Activated naive CD8-positive, alpha-beta T cell (primary cell): ENCODE measurements at regions not wholly inside any gene's neighbourhood (a gene's known extent, or its start where the extent isn't known, plus 50 kb on each side); places are given as distances from the start of the nearest gene placed in this dataset.

ENCODE experiments used
- H3K27ac Mint-ChIP-seq: one replicate; pipeline ENCODE4 v1.8.0; 2021; ENCODE audit warnings: mixed read lengths
- H3K27me3 Mint-ChIP-seq: one replicate; pipeline ENCODE4 v1.8.0; 2021; ENCODE audit warnings: mixed read lengths
- H3K36me3 Mint-ChIP-seq: one replicate; pipeline ENCODE4 v1.8.0; 2021; ENCODE audit warnings: mixed read lengths
- H3K4me1 Mint-ChIP-seq: one replicate; pipeline ENCODE4 v1.8.0; 2021; ENCODE audit warnings: low read depth, mixed read lengths
- H3K4me3 Mint-ChIP-seq: one replicate; pipeline ENCODE4 v1.8.0; 2021; ENCODE audit warnings: mild to moderate bottlenecking, mixed read lengths
- H3K9me3 Mint-ChIP-seq: one replicate; pipeline ENCODE4 v1.8.0; 2021; ENCODE audit warnings: low read depth, mixed read lengths

DNA sequence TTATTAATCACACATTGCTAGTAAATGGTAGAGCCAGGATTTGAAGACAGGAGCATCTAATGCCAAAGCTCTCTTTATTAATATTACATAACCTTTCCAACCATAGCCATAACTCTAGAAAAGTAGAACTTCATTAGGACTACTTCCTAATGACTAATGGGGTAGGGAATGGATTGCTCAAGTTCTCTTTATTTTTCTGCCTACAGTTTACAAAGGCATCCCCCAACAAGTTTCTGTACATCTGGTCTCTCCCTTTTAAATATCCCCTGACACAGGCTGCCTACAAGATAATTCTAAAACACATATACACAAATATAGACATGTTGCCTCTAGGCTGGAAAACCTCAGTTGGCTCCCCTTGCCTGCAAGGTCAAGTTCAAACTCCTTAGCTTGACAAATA, 534.9 kb downstream of the SOX6 start:
- Mint-ChIP-seq H3K4me3 (no peak overlapping the region), H3K36me3 (no peaks in the 10 kb centered on the region), H3K4me1 (no peaks in the 10 kb centered on the region), H3K9me3 (no peaks in the 10 kb centered on the region), H3K27ac (no peak overlapping the region), H3K27me3 (peaks cover 13% of the 10 kb centered on the region)

DNA sequence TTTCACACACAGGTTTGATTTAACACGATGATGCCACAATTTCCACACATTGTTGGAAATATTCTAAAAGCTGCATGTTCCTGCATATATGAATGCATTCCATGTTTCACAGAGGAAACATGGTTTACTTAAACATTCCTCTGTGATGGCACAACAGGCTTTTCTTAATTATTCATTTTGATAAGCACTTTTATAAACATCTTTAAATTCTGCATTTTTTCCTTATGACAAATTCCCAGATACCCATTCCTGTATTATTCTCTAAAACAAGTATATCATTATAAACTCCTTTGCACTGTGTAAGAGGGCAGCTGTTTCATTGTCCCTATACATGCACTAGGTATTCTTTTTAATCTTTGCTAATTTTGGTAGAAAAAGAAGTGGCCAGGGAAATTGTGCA, 532.3 kb downstream of the SOX6 start:
- Mint-ChIP-seq H3K36me3 (no peaks in the 10 kb centered on the region), H3K27me3 (peaks cover 10% of the 10 kb centered on the region), H3K9me3 (no peaks in the 10 kb centered on the region), H3K4me1 (no peaks in the 10 kb centered on the region), H3K27ac (no peak overlapping the region), H3K4me3 (no peak overlapping the region)

DNA sequence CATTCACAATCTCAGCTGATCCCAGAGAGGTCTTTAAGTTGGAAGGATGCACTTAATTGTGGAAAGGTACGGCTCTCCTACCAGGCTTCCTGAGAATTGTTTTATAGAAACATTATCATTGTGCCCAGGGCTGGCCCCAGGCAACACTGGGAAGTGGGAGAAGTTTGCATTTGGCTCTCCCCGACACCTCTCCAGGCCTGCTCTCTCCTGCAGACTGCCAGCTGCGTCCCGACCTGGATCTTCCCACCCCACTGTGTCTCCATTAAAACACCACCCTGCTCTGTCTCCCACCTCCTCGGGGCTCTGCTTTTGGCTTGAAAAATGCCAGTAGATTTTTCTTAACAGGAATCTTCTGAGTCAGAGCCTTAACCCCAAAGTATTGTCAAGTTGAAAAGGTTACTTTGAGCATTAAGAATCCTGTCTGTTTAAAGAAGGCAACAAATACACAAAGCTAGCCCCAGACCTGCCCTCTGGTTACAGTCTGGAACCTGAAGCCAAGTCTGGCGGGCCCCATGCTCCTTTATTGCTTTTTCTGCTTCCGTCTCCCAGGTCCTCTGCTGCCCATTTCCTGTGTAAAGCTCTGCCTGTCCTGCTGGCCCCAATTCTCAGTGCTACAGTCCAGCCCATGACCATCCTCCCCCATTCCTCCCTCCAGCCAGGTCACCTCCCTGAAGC, 530.2 kb downstream of the SOX6 start:
- no peaks in the 10 kb centered on the region for H3K4me1 Mint-ChIP-seq
- no peak overlapping the region for H3K27ac Mint-ChIP-seq
- no peaks in the 10 kb centered on the region for H3K9me3 Mint-ChIP-seq
- no peak overlapping the region for H3K4me3 Mint-ChIP-seq
- H3K27me3 Mint-ChIP-seq: peaks cover 4% of the 10 kb centered on the region
- H3K36me3 Mint-ChIP-seq: no peaks in the 10 kb centered on the region

DNA sequence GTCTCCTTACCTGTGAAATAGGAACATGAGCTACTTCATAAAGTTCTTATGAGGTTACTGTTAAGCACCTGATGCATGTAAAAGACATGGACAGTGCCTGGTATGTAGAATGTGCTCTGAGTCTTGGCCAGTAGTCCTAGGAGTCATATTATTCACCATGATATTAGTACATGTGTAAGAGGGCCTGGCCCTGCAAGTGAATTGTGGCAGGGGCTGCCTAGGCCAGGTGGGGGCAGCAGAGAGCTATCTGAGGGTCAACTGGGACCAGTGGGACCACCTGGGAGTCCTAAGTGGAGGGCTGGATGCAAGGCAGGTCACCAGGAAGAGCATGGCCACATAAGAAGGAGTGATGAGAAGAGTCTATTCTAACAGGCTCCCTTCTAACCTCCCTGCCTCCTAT, 529.5 kb downstream of the SOX6 start:
- Mint-ChIP-seq H3K27me3 (peaks cover 4% of the 10 kb centered on the region), H3K4me1 (no peaks in the 10 kb centered on the region), H3K36me3 (no peaks in the 10 kb centered on the region), H3K9me3 (no peaks in the 10 kb centered on the region), H3K4me3 (no peak overlapping the region), H3K27ac (no peak overlapping the region)

DNA sequence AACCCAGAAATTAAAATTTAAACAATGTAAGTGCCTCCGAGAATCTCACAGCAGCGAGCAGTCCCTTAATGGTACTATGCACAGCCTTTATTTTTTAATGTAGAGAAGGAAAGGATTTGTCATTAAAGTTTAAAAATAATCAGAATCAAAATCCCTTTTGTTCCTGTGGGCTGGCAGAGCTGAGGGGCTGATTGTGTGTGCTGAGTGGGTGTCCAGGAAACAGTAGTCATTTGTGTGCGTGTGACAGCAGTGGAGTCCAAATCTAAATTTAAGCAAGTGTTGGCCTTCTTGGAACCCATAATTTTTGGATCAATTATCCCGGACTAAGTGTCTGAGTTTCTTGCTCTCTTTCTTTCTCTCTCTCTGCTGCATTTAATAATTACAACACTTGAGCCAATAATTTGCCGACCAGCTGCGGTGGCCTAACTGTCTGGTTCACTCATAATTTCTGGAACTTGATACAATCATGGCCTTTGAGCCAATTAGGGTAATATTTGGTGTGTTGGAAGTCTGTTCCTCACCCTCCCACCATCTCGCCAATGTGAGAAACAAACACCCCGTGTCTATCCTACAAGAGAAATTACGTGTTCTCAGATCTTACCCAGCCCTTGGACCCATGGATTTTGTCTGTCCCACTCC, 528.0 kb downstream of the SOX6 start:
- no peaks in the 10 kb centered on the region for H3K4me1 Mint-ChIP-seq
- no peak overlapping the region for H3K4me3 Mint-ChIP-seq
- H3K27me3 Mint-ChIP-seq: peaks cover 4% of the 10 kb centered on the region
- no peak overlapping the region for H3K27ac Mint-ChIP-seq
- H3K36me3 Mint-ChIP-seq: no peaks in the 10 kb centered on the region
- no peaks in the 10 kb centered on the region for H3K9me3 Mint-ChIP-seq

DNA sequence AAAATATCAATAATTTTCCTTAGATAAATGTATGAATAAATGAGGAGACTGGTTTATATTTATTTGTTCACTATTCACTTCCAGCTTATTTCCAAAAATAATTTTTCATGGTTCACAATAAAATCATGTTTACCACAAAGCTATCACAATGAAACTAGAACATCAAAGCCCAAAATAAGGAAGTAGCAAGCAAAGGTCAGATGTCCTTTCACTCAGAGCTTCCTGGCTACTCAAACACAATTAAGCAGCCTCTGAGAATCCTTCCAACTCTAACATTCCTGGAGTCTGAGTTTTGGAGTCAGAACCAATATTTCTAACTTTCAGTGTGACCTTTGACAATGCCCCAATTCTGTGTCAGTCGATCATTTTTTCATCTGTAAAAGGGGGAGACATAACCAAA, 527.0 kb downstream of the SOX6 start:
- Mint-ChIP-seq H3K27ac (no peak overlapping the region), H3K9me3 (no peaks in the 10 kb centered on the region), H3K4me3 (no peak overlapping the region), H3K27me3 (peaks cover 4% of the 10 kb centered on the region), H3K4me1 (no peaks in the 10 kb centered on the region), H3K36me3 (no peaks in the 10 kb centered on the region)

DNA sequence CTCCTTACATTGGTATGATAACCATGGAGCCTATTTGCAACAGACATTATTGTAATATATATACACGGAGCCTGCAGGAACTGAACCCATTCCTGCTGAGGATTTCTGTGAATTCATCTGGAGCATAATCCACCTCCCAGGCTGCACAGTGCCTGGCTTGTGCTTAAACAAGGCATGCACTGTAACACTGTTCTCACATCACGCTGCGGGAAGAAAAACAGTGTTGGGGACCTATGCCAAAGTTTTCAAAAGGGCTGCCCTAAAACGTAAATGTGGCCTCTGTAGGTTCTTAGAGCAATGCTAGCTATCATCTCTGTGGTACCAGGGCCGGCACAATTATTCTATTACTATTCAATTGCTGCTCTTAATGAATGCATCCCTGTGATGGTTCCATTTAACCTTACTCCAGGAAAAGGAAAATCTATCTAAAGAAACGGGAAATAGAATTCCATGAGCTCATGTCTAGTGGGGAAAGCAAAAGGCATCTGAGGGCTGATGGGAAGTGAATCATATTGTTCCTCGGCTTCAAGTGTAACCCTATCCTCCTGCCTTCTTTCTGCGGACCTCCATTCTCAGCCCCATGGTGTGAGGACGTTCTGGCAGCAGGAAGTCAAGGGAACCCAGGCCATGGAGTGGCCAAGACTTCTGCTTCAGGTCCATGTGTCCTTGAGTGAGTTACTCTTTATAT, 525.5 kb downstream of the SOX6 start:
- Mint-ChIP-seq H3K4me3 (no peak overlapping the region), H3K27me3 (peaks cover 2% of the 10 kb centered on the region), H3K36me3 (no peaks in the 10 kb centered on the region), H3K27ac (no peak overlapping the region), H3K4me1 (no peaks in the 10 kb centered on the region), H3K9me3 (no peaks in the 10 kb centered on the region)

DNA sequence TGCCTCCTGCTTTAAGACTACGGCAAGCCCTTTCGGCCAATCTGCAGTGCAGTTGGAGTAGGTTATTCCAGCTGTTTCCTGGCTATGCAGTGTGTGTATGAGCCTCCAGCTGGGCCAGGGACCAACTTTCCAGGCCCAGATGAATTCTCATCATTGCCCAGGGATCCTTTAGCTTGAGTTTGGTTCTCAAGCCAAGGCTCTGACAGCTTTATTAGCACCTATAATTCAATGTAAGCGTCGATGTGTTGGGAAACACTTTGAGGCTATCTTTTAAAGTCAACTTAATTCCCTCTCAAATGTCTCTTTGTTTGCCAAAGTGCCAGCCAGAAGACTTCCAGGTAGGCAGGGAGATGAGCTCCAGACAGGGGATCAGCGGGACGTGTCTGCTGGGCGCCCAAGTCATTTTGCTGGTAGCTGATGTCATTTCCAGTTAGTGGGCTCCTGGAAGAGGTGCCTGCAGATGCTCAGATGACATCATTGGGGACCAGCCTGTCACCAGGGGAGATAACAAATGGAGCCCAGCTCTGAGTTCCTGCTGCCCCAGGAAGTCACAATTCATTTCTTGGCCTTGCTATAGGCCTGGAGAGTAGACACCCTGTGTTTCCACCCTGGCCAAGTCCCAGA, 520.4 kb downstream of the SOX6 start:
- Mint-ChIP-seq H3K4me1 (no peaks in the 10 kb centered on the region), H3K27me3 (peaks cover 2% of the 10 kb centered on the region), H3K27ac (no peak overlapping the region), H3K36me3 (no peaks in the 10 kb centered on the region), H3K4me3 (no peak overlapping the region), H3K9me3 (no peaks in the 10 kb centered on the region)

DNA sequence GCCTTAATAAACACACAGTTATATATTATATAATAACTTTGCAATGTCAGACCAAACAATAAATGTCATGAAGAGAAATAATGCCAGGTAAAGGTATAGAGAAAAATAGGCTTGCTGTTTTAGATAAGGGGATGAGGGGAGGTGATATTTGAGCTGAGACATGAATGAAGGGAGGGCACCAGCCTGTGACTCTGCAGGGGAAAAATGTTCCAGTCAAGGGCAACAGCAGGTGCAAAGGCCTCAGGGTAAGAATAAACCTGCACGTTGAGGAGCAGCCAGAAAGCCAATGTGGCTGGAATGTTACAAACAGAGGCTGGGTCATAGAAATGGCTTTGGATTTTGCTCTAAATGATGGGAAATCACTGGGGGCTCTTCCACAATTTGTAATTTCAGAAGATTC, 519.6 kb downstream of the SOX6 start:
- Mint-ChIP-seq H3K27me3 (peaks cover 2% of the 10 kb centered on the region), H3K27ac (no peak overlapping the region), H3K4me1 (no peaks in the 10 kb centered on the region), H3K36me3 (no peaks in the 10 kb centered on the region), H3K9me3 (no peaks in the 10 kb centered on the region), H3K4me3 (no peak overlapping the region)

DNA sequence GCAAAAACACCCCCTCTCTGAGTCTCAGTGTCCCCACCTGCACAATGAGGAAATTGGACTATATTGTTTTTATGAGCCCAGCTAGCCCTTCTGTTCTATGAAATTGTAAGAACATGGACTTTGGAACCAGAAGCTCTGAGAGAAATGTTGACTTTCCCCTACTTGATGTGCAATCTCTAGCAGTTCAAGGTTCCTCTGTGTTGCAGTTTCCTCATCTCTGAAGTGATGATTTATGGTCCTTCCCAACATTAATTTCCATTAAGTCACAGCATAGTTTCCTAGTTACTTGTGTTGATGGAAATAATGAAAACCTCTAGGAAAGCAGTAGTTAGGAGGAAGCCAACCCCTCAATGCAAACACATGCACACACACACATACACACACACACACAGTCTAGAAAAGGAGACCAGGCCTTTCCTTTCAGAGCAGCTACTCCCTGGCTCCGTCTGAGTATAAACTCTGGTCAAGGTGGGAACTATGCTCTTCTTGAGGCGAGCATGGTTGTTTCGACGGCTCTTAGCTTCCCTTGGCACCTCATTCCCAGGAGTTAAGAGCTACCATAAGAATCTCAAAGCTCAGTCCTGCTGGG, 518.4 kb downstream of the SOX6 start:
- no peak overlapping the region for H3K27ac Mint-ChIP-seq
- no peak overlapping the region for H3K4me3 Mint-ChIP-seq
- no peaks in the 10 kb centered on the region for H3K36me3 Mint-ChIP-seq
- no peaks in the 10 kb centered on the region for H3K9me3 Mint-ChIP-seq
- H3K4me1 Mint-ChIP-seq: no peaks in the 10 kb centered on the region
- peaks cover 2% of the 10 kb centered on the region for H3K27me3 Mint-ChIP-seq

DNA sequence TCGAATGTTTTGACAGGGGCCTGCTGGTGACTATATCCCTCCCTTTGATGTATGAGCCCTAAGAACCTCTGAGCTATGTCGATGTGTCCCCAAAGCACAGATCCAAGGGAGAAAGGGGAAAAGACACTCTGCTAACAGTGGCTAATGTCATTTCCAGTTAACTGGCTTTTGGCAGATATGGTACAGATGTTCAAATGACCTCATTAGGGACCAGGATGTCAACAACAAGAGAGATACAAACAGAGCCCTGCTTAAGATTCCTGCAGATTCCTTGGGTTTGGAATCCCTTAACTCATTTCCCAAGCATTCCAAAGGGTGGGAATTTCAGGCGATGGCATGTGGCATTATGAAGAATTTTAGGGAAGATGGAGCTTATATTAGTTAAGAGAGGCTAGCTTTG, 517.3 kb downstream of the SOX6 start:
- Mint-ChIP-seq H3K36me3 (no peaks in the 10 kb centered on the region), H3K27ac (no peak overlapping the region), H3K4me3 (no peak overlapping the region), H3K27me3 (peaks cover 2% of the 10 kb centered on the region), H3K4me1 (no peaks in the 10 kb centered on the region), H3K9me3 (no peaks in the 10 kb centered on the region)

DNA sequence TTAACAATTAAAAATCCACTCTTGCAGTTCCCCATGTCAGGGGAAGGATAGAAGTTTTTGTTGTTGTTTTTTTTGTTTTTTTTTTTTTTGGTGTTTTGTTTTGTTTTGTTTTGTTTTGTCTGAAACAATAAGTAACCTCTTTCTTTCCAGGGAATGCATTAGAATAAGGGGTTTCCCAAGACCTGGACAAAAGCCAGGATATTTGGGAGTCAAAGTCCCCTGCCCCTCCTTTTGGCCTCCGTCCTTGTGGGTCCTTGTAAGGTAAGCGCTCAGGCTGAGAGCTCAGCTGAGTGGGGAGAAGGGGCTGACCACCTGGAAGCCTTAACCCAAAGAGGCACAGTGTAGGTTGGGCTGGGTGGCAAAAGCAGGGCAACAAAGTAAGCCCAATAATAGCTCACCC, 515.4 kb downstream of the SOX6 start:
- Mint-ChIP-seq H3K4me1 (no peaks in the 10 kb centered on the region), H3K4me3 (no peak overlapping the region), H3K27me3 (peaks cover 2% of the 10 kb centered on the region), H3K27ac (no peak overlapping the region), H3K9me3 (no peaks in the 10 kb centered on the region), H3K36me3 (no peaks in the 10 kb centered on the region)

DNA sequence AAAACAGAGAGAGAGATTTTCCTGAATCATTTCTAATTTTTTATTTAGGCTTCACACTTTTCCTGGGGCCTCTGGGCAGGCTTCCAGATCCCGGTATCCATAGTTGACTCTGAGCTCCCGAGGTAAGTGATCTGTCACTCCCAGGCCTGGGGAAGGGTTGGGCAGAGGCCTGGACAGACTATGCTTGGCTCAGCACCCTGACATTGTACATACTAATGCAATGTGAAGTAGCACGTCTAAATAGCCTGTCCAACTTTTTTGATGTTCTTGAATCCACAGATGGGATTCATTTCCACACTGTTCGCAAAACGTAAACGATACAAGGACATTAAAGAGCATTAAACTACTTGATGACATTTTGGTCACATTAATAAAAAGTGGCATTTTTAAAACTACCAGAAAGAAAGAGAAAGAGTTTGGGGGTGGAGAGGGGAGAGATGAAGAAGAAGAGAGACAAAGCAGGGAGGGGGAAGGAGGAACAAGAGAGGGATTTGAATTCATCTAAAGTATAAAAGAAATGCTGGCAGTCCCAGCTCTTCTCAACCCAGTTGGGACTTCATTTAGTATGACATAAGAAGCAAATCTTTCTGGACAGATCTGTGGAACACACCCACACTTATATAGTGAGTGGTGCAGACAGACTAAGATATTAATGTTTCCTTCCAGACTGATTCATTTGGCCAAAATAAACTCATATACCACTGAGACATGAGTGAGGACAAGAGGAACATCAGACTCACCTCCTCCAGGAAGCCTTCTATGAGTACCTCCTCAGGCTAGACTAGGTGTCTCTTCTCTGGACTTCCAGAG, 514.2 kb downstream of the SOX6 start:
- H3K27me3 Mint-ChIP-seq: peaks cover 2% of the 10 kb centered on the region
- no peaks in the 10 kb centered on the region for H3K36me3 Mint-ChIP-seq
- no peaks in the 10 kb centered on the region for H3K9me3 Mint-ChIP-seq
- H3K27ac Mint-ChIP-seq: no peak overlapping the region
- H3K4me3 Mint-ChIP-seq: no peak overlapping the region
- no peaks in the 10 kb centered on the region for H3K4me1 Mint-ChIP-seq

DNA sequence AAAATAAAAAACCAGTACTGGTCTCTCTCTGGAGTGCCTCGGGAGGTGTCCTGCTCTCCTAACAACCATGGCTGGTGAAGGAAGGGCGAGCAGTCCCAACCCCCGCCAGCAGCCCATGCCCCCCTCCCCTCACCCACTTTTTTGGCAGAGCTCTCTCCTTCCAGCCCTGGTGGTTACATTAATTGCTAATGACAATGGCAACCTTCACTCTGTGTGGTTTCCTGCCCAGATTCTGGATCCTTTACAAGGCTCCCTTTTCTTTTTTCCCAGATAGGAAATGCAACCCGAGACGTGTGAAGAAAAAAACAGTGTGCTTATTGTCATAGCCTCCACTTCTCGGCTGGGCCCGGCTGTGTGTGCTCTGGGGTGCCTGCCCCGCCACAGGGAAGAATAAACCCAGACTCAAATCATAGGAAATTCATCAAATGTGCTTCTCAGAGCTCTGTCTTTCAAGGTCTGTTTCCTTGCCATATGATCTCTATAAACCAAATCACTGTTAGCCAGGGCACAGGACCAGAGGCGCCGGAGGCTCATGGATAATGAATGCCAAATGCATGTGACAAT, 513.0 kb downstream of the SOX6 start:
- Mint-ChIP-seq H3K36me3 (no peaks in the 10 kb centered on the region), H3K9me3 (no peaks in the 10 kb centered on the region), H3K4me3 (no peak overlapping the region), H3K4me1 (no peaks in the 10 kb centered on the region), H3K27me3 (no peaks in the 10 kb centered on the region), H3K27ac (no peak overlapping the region)
